GM12872 (cell line): ENCODE measurements at regions not wholly inside any gene's neighbourhood (a gene's known extent, or its start where the extent isn't known, plus 50 kb on each side); places are given as distances from the start of the nearest gene placed in this dataset.

Source experiments
- TF ChIP-seq, protein P1 (sequence below): IDR thresholded peaks from 3 replicates; pipeline ENCODE4 v1.5.1; 2011; ENCODE audit warnings: low read depth, mild to moderate bottlenecking, low read length, moderate library complexity; ENCODE audit not compliant: insufficient read depth

DNA sequence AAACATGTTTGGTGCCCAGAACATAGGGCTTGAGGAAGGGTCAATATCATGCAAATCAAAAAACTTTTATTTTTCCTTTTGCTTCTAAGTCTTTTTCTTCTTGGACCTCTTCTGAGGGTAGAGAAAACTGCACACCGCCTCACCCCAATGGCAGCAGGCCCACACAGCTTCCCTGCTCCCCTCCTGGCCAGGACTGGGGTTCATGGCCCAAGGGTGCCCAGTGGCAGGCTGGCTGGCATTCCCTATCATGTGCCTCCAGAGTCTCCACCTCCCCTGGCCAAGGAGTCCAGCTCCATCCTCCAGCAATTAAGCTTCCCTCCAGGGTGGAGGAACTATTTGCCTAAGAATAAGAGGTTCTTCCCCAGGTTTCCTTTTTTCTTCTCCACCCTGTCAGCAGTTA is 529.6 kb upstream of the SPANXN1 start:
- TF ChIP-seq, protein P1, sequence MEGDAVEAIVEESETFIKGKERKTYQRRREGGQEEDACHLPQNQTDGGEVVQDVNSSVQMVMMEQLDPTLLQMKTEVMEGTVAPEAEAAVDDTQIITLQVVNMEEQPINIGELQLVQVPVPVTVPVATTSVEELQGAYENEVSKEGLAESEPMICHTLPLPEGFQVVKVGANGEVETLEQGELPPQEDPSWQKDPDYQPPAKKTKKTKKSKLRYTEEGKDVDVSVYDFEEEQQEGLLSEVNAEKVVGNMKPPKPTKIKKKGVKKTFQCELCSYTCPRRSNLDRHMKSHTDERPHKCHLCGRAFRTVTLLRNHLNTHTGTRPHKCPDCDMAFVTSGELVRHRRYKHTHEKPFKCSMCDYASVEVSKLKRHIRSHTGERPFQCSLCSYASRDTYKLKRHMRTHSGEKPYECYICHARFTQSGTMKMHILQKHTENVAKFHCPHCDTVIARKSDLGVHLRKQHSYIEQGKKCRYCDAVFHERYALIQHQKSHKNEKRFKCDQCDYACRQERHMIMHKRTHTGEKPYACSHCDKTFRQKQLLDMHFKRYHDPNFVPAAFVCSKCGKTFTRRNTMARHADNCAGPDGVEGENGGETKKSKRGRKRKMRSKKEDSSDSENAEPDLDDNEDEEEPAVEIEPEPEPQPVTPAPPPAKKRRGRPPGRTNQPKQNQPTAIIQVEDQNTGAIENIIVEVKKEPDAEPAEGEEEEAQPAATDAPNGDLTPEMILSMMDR = no peak

DNA sequence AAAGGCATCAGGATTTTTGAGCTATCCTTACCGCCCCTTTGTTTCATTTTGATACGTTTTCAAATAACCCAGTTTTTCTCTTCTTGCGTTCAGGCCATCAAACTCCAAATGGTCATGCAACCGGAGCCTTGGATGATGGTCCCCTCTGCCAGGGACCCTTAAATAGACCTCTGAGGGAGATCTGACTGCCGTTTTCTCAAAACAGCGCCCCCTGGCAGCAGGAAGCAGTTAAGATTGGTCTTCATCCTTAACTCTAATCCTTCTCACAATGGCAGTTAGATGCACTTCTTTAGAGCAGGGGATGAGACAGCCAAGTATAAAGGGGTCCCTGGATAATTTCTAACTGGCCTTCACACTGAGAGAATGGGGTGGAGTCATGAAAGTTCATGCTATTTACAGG is 525.0 kb upstream of the SPANXN1 start:
- TF ChIP-seq, protein P1 = no peak

DNA sequence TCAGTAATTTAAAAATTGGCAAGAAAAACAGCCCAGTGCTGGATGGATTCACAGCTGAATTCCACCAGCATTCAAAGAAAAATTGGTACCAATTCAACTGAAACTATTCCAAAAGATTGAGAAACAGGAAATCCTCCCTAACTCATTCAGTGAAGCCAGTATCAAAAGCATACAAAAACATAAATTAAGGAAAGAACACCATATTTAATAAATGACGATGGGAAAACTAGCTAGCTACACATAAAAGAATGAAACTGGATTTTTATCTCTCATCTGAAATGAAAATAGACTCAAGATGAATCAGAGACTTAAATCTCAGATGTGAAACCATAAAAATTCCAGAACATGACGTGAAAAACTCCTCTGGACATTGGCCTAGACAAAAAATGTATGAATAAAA is 516.8 kb upstream of the SPANXN1 start:
- TF ChIP-seq, protein P1 = no peak

DNA sequence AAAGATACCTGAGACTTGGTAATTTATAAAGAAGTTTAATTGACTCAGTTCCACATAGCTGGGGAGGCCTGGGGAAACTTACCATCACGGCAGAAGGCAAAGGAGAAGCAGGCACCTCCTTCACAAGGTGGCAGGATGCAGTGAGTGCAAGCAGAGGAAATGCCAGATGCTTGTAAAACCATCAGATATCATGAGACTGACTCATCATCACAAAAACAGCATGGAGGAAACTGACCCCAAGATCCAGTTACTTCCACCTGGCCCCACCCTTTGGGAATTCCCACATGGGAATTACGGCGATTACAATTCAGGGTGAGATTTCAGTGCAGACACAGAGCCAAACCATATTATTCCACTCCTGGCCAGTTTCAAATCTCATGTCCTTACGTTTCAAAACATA is 514.7 kb upstream of the SPANXN1 start:
- TF ChIP-seq, protein P1 = no peak

DNA sequence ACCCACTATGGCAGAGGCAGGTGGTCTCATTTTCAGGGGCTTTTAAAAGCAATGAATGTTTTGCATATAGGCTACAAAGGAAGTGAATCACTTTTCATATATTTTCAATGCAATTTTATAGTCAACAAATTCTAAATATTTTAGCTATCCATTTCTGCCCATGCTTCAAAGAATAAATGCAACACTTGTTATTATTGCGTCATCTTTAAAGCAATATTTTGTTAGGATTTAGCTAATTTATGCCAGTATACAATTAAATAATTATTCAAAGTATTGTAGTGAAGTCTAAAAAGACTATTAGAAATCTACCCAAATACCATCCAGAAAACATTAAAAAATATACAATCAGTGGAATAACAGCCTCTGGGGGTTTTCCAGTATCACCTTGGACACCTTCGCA is 509.1 kb upstream of the SPANXN1 start:
- TF ChIP-seq, protein P1 = no peak

DNA sequence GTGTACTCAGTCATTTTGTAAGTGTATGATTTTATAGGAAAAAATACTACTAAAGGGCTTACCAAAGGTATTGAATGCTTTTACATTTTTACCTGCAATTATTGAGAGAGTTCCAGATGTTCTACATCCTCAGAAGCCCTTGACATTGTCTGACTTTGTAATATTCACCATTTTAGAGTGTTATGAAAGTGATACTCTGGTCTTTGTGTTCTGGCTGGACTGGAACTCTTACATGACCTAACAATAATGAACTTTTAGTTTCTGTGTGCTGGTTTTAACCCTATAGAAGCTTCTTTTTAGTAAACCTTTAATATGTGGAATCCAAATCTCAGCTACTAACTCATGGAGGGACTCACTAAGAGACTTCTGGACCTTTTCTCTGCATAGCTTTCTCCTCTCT is 478.8 kb upstream of the SPANXN1 start:
- TF ChIP-seq, protein P1 = no peak

DNA sequence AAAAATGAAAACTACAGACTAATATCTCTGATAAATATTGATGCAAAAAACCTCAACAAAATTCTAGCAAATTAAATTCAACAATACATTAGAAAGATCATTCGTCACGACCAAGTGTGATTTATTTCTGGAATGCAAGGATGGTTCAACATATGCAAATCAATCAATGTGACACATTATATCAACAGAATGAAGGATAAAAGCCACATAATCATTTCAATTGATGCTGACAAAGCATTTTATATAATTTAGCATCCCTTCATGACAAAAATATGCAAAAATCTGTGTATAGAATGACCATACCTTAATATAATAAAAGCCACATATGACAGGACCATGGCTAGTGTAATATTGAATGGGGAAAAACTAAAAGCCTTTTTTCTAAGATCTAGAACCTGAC is 457.2 kb upstream of the SPANXN1 start:
- TF ChIP-seq, protein P1 = no peak

DNA sequence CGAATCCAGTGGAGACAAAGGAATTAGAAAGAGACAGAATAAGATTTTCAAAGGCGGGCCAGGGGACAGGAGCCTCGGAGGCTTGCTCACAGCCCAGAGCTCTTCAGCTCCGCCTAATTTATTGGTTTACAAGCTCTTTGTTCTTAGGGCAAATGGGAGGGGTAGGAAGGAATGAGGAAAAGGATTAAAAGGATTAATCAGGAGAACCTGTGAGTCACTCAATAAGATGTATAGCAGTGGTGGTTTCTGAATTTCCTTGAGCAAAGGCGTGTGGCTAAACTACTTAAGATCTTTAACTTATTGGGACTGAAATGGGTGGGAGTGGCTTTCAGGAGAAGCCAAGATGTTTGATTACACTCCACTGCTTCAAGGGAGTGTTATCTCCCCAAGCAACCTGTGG is 456.0 kb upstream of the SPANXN1 start:
- TF ChIP-seq, protein P1 = no peak
